H1 (cell line): ENCODE measurements at regions not wholly inside any gene's neighbourhood (a gene's known extent, or its start where the extent isn't known, plus 50 kb on each side); places are given as distances from the start of the nearest gene placed in this dataset.

Experiments used
- CTCF ChIA-PET: fragments of 300-600 bp; sonication (Branson Sonifier 250); formaldehyde crosslinking; loops from one replicate; lab custom pipeline; 2021; ENCODE audit not compliant: partially characterized antibody; lab: Charles Lee
- POLR2A ChIA-PET: fragments of 300-600 bp; sonication (Branson Sonifier 250); formaldehyde crosslinking; loops from one replicate; lab custom pipeline; 2021; ENCODE audit warnings: inconsistent platforms; ENCODE audit not compliant: partially characterized antibody; lab: Charles Lee
- DNase-seq, 2 experiments: peaks; one replicate each; pipeline versions ENCODE4 v3.0.0 to v3.0.0-alpha.2; 2010 to 2022; ENCODE audit warnings: low spot score in 2 of 2, low read depth in 1 of 2, mixed read lengths in 1 of 2
- FAIRE-seq: peaks from 2 replicates; lab custom pipeline; 2011; peaks lifted over from hg19 to GRCh38; lab: Jason Lieb, UNC
- H2AFZ ChIP-seq: 2 replicates; pipeline ENCODE4 v1.8.1; 2012; ENCODE audit warnings: low read length, inconsistent platforms
- H2AK5ac ChIP-seq: 2 replicates; pipeline ENCODE4 v1.6.1; 2013; ENCODE audit warnings: low read depth, low read length
- H2BK120ac ChIP-seq: replicated peaks from 2 replicates; pipeline ENCODE3; 2013; ENCODE audit warnings: low read depth, low read length, inconsistent platforms
- H2BK12ac ChIP-seq: 2 replicates; pipeline ENCODE4 v1.6.1; 2013; ENCODE audit warnings: low read depth, low read length
- H2BK15ac ChIP-seq: 2 replicates; pipeline ENCODE4 v1.6.1; 2013; ENCODE audit warnings: low read length
- H2BK20ac ChIP-seq: 2 replicates; pipeline ENCODE4 v1.6.1; 2013; ENCODE audit warnings: low read length
- H2BK5ac ChIP-seq: 2 replicates; pipeline ENCODE4 v1.6.1; 2013; ENCODE audit warnings: low read depth, low read length
- H3K14ac ChIP-seq: 2 replicates; pipeline ENCODE4 v1.6.1; 2013; ENCODE audit warnings: inconsistent platforms; ENCODE audit not compliant: insufficient read length
- H3K18ac ChIP-seq: 2 replicates; pipeline ENCODE4 v1.6.1; 2013; ENCODE audit warnings: low read length; ENCODE audit errors: extremely low read depth
- H3K23ac ChIP-seq: 2 replicates; pipeline ENCODE4 v1.6.1; 2013; ENCODE audit warnings: inconsistent platforms; ENCODE audit not compliant: insufficient read length
- H3K23me2 ChIP-seq: 2 replicates; pipeline ENCODE4 v1.6.1; 2013; ENCODE audit warnings: low read depth, low read length
- H3K27ac ChIP-seq: 2 replicates; pipeline ENCODE4 v1.6.1; 2011; ENCODE audit warnings: low read depth, low read length, inconsistent platforms
- H3K27me3 ChIP-seq, 4 experiments: replicated peaks in 1 of 4; 1 replicate in 1 of 4; 2 replicates in 3 of 4; pipeline versions ENCODE4 v1.6.1 to v1.8.1; 2011 to 2013; ENCODE audit warnings: low read length in 3 of 4, mild to moderate bottlenecking in 3 of 4, inconsistent platforms in 2 of 4, mixed read lengths in 2 of 4, moderate library complexity in 1 of 4; ENCODE audit not compliant: control insufficient read depth in 3 of 4, insufficient read depth in 3 of 4; ENCODE audit errors: extremely low read depth in 1 of 4
- H3K36me3 ChIP-seq, 4 experiments: 2 replicates each; pipeline versions ENCODE4 v1.6.1 to v1.8.1; 2011 to 2013; ENCODE audit warnings: mild to moderate bottlenecking in 4 of 4, low read length in 3 of 4, moderate library complexity in 2 of 4, control low read depth in 1 of 4, inconsistent platforms in 1 of 4; ENCODE audit not compliant: insufficient read depth in 4 of 4, control insufficient read depth in 2 of 4
- H3K4ac ChIP-seq: replicated peaks from 2 replicates; pipeline ENCODE3; 2013; ENCODE audit warnings: low read length, low read depth, mixed read lengths, inconsistent platforms; ENCODE audit not compliant: insufficient read length
- H3K4me1 ChIP-seq, 4 experiments: replicated peaks in 1 of 4; 1 replicate in 1 of 4; 2 replicates in 3 of 4; pipeline versions ENCODE4 v1.6.1 to v1.8.1; 2011 to 2013; ENCODE audit warnings: low read length in 3 of 4, inconsistent platforms in 2 of 4, mixed read lengths in 1 of 4; ENCODE audit not compliant: insufficient read depth in 4 of 4, control insufficient read depth in 3 of 4
- H3K4me2 ChIP-seq, 2 experiments: 2 replicates each; pipeline versions ENCODE4 v1.6.1 to v1.8.1; 2011 to 2013; ENCODE audit warnings: low read depth in 2 of 2, low read length in 2 of 2, control low read depth in 1 of 2, inconsistent platforms in 1 of 2, mild to moderate bottlenecking in 1 of 2; ENCODE audit not compliant: insufficient read depth in 1 of 2
- H3K4me3 ChIP-seq, 4 experiments: fragments of 200-600, 300-600 bp in 1 of 4; sonication (generic), shearing (Covaris generic), sonication (Bioruptor Twin) in 1 of 4; 2 replicates each; pipeline versions ENCODE4 v1.5.1 to v1.8.1; 2011 to 2016; ENCODE audit warnings: low read length in 4 of 4, low read depth in 3 of 4, control low read depth in 2 of 4, inconsistent platforms in 2 of 4, mild to moderate bottlenecking in 2 of 4, mixed read lengths in 1 of 4, moderate library complexity in 1 of 4; ENCODE audit not compliant: insufficient read depth in 2 of 4; ENCODE audit errors: extremely low read depth in 1 of 4
- H3K56ac ChIP-seq: replicated peaks from 2 replicates; pipeline ENCODE3; 2013; ENCODE audit warnings: low read depth, mild to moderate bottlenecking, mixed read lengths, low read length, inconsistent platforms; ENCODE audit not compliant: insufficient read length
- H3K79me1 ChIP-seq: 2 replicates; pipeline ENCODE4 v1.6.1; 2013; ENCODE audit warnings: low read depth, low read length, control low read depth
- H3K79me2 ChIP-seq, 2 experiments: 2 replicates each; pipeline versions ENCODE4 v1.6.1 to v1.8.1; 2012 to 2013; ENCODE audit warnings: low read length in 2 of 2, mild to moderate bottlenecking in 2 of 2, inconsistent platforms in 1 of 2; ENCODE audit not compliant: insufficient read depth in 2 of 2, control insufficient read depth in 1 of 2
- H3K9ac ChIP-seq, 4 experiments: replicated peaks in 1 of 4; 1 replicate in 1 of 4; 2 replicates in 3 of 4; pipeline versions ENCODE4 v1.6.1 to v1.8.1; 2011 to 2013; ENCODE audit warnings: low read depth in 3 of 4, low read length in 3 of 4, control low read depth in 2 of 4, mild to moderate bottlenecking in 2 of 4, moderate library complexity in 2 of 4, inconsistent platforms in 1 of 4; ENCODE audit errors: extremely low read depth in 1 of 4
- H3K9me3 ChIP-seq, 2 experiments: 2 replicates each; pipeline versions ENCODE4 v1.6.1 to v1.8.1; 2012 to 2013; ENCODE audit warnings: mild to moderate bottlenecking in 2 of 2, moderate library complexity in 2 of 2, control low read depth in 1 of 2, inconsistent platforms in 1 of 2, low read depth in 1 of 2, low read length in 1 of 2, mixed read lengths in 1 of 2; ENCODE audit not compliant: insufficient read depth in 2 of 2
- H4K20me1 ChIP-seq, 2 experiments: replicated peaks in 1 of 2; 2 replicates each; pipeline versions ENCODE3 to v1.8.1; 2011 to 2013; ENCODE audit warnings: inconsistent platforms in 2 of 2, low read length in 2 of 2, mild to moderate bottlenecking in 1 of 2; ENCODE audit not compliant: insufficient read depth in 2 of 2, control insufficient read depth in 1 of 2
- H4K5ac ChIP-seq: 2 replicates; pipeline ENCODE4 v1.6.1; 2013; ENCODE audit warnings: low read length, low read depth, mixed read lengths, inconsistent platforms; ENCODE audit not compliant: insufficient read length
- H4K8ac ChIP-seq: 2 replicates; pipeline ENCODE4 v1.8.0; 2013; ENCODE audit warnings: mild to moderate bottlenecking, moderate library complexity, low read length, inconsistent platforms; ENCODE audit not compliant: insufficient read depth; ENCODE audit errors: extremely low read depth
- H4K91ac ChIP-seq: replicated peaks from 2 replicates; pipeline ENCODE3; 2013; ENCODE audit warnings: low read length, mixed read lengths, inconsistent platforms; ENCODE audit not compliant: insufficient read length
- BACH1 ChIP-seq: IDR thresholded peaks from 2 replicates; pipeline ENCODE4 v1.6.1; 2012; ENCODE audit warnings: low read length, improper control_type of control experiment
- JUN ChIP-seq: IDR thresholded peaks from 2 replicates; pipeline ENCODE4 v1.6.1; 2011; ENCODE audit warnings: low read depth, mild to moderate bottlenecking, improper control_type of control experiment, low read length
- KDM4A ChIP-seq: IDR thresholded peaks from one replicate; pipeline ENCODE4 v1.7.1; 2012; ENCODE audit warnings: low read depth, mild to moderate bottlenecking, moderate library complexity, low read length, inconsistent platforms; ENCODE audit not compliant: severe bottlenecking
- MAFK ChIP-seq: IDR thresholded peaks from 2 replicates; pipeline ENCODE4 v1.6.1; 2012; ENCODE audit warnings: low read depth, mild to moderate bottlenecking, improper control_type of control experiment, low read length
- POLR2A ChIP-seq, 2 experiments: IDR thresholded peaks; 1 replicate in 1 of 2; 2 replicates in 1 of 2; pipeline ENCODE4 v1.6.1; 2011; ENCODE audit warnings: low read depth in 2 of 2, low read length in 2 of 2, mild to moderate bottlenecking in 2 of 2; ENCODE audit errors: control extremely low read depth in 1 of 2
- RNF2 ChIP-seq: fragments of 200-900, 300-1000 bp; sonication (generic); IDR thresholded peaks from 2 replicates; pipeline ENCODE4 v1.7.1; 2016; ENCODE audit warnings: borderline replicate concordance, low read depth, mild to moderate bottlenecking, antibody characterized with exemption, low read length; ENCODE audit not compliant: poor library complexity, severe bottlenecking; ENCODE audit errors: missing control alignments
- SIRT6 ChIP-seq: IDR thresholded peaks from one replicate; pipeline ENCODE4 v1.7.1; 2012; ENCODE audit warnings: low read length, inconsistent platforms
- SUZ12 ChIP-seq: fragments of 200-600 bp; sonication (generic); IDR thresholded peaks from 2 replicates; pipeline ENCODE4 v1.6.1; 2012; ENCODE audit warnings: mild to moderate bottlenecking, inconsistent platforms, low read length, moderate library complexity, mixed read lengths
- TAF1 ChIP-seq: IDR thresholded peaks from 2 replicates; pipeline ENCODE4 v1.6.1; 2011; ENCODE audit warnings: mild to moderate bottlenecking, low read depth, low read length
- YY1 ChIP-seq: IDR thresholded peaks from 2 replicates; pipeline ENCODE4 v1.6.1; 2011; ENCODE audit warnings: low read depth, mild to moderate bottlenecking, low read length
- WGBS, 2 experiments: shearing (Covaris generic) in 1 of 2; methylation state at CpG; one replicate each; pipeline versions ENCODE4 v1.1.6 to v1.1.7; 2013 to 2015; ENCODE audit warnings: low lambda C conversion rate in 2 of 2, mixed read lengths in 2 of 2, inconsistent platforms in 1 of 2, low coverage in 1 of 2, missing lambda C conversion rate in 1 of 2; ENCODE audit not compliant: insufficient replicate concordance in 2 of 2, insufficient coverage in 1 of 2, insufficient read length in 1 of 2; ENCODE audit errors: extremely low coverage in 1 of 2, missing lambda C conversion rate in 1 of 2; 5-methylcytosine and 5-hydroxymethylcytosine counted together
- TF ChIP-seq, protein P1 (sequence below), 3 experiments: IDR thresholded peaks; 1 replicate in 2 of 3; 2 replicates in 1 of 3; pipeline versions ENCODE4 v1.5.1 to v1.6.1; 2011; ENCODE audit warnings: low read length in 3 of 3, mild to moderate bottlenecking in 3 of 3, inconsistent platforms in 2 of 3, low read depth in 1 of 3, moderate library complexity in 1 of 3; ENCODE audit not compliant: insufficient read depth in 1 of 3; ENCODE audit errors: control extremely low read depth in 1 of 3

DNA sequence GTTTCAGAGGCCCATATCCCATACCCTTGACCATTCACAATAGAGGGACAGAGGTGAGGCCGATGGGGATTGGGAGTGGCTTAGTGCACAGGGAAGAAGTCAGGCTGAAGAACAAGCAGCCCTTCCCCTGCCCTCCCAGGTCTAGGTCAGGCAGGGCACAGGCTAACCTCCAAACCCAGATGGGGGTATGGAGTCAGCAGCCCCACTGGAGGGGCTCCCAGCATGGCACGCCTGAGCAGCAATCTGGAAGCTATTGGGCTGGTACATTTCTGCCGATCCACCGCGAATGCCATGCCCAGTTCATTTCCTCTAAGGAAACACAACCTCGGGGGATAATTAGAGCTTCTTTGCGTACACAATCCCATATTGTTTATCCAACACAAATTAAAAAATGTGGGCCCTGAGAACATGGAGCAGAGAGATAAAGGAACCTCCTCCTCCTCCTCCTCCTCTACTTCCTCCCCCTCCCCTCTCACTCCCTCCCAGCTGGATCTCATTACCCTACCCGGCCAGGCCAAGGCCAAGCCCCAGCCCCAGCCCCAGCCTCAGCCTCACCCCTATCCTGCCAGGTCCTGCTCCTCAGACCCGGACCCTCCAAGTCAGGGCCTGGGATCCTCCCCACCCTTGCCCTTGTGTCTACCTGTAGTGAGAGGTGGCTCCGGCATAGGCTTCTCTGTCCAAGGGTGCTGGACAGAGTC lies 83.0 kb downstream of the PJA1 start:
- H3K4me3 ChIP-seq: no peak overlapping the region
- no peak overlapping the region for H2BK20ac ChIP-seq
- no peak overlapping the region for H3K4me2 ChIP-seq
- H2BK12ac ChIP-seq: no peak overlapping the region
- no peaks in the 10 kb centered on the region for H3K36me3 ChIP-seq
- H3K23me2 ChIP-seq: no peaks in the 10 kb centered on the region
- no peaks in the 10 kb centered on the region for H3K79me2 ChIP-seq
- no peak overlapping the region for H3K23ac ChIP-seq
- no peaks in the 10 kb centered on the region for H3K9me3 ChIP-seq
- H3K27me3 ChIP-seq: no peaks in the 10 kb centered on the region; a peak in 1 of 7 replicates
- no peak overlapping the region for H3K9ac ChIP-seq
- no peak for FAIRE-seq
- H3K14ac ChIP-seq: no peak overlapping the region
- 96% methylated on average over 5 of the region's 10 CpGs; no CpG with 5 or more reads in 1 of the 2 experiments for WGBS, 2 experiments
- no peak overlapping the region for H2BK5ac ChIP-seq
- POLR2A ChIA-PET: no interaction called here
- CTCF ChIA-PET: no interaction called here
- no peaks in the 10 kb centered on the region for H4K20me1 ChIP-seq
- H3K27ac ChIP-seq: no peak overlapping the region
- peaks cover 0 to 15% (median 2%) of the 10 kb centered on the region in 4 experiments; a peak in 5 of 7 replicates for H3K4me1 ChIP-seq
- H3K56ac ChIP-seq: no peak overlapping the region
- H2AK5ac ChIP-seq: no peak overlapping the region
- no peak overlapping the region for H3K18ac ChIP-seq
- H4K91ac ChIP-seq: no peak overlapping the region
- DNase-seq: no peak
- H3K79me1 ChIP-seq: no peaks in the 10 kb centered on the region
- H4K8ac ChIP-seq: no peak overlapping the region
- no peak overlapping the region for H4K5ac ChIP-seq
- no peak overlapping the region for H2BK15ac ChIP-seq
- no peak overlapping the region for H3K4ac ChIP-seq
- no peak overlapping the region for H2BK120ac ChIP-seq
- H2AFZ ChIP-seq: no peak overlapping the region
- no peak for TF ChIP-seq KDM4A
- TF ChIP-seq POLR2A (IDR thresholded peaks at IDR 0.05; ENCODE audit: control extremely low read depth in 1 of 2, low read depth in 2 of 2, low read length in 2 of 2): no peak
- TF ChIP-seq TAF1: no peak
- TF ChIP-seq MAFK: no peak
- TF ChIP-seq, protein P1, sequence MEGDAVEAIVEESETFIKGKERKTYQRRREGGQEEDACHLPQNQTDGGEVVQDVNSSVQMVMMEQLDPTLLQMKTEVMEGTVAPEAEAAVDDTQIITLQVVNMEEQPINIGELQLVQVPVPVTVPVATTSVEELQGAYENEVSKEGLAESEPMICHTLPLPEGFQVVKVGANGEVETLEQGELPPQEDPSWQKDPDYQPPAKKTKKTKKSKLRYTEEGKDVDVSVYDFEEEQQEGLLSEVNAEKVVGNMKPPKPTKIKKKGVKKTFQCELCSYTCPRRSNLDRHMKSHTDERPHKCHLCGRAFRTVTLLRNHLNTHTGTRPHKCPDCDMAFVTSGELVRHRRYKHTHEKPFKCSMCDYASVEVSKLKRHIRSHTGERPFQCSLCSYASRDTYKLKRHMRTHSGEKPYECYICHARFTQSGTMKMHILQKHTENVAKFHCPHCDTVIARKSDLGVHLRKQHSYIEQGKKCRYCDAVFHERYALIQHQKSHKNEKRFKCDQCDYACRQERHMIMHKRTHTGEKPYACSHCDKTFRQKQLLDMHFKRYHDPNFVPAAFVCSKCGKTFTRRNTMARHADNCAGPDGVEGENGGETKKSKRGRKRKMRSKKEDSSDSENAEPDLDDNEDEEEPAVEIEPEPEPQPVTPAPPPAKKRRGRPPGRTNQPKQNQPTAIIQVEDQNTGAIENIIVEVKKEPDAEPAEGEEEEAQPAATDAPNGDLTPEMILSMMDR (IDR thresholded peaks at IDR 0.05; ENCODE audit: control extremely low read depth in 1 of 3, insufficient read depth in 1 of 3, low read depth in 1 of 3, low read length in 3 of 3): no peak
- no peak for TF ChIP-seq SUZ12
- TF ChIP-seq RNF2: no peak
- no peak for TF ChIP-seq YY1
- no peak for TF ChIP-seq BACH1
- TF ChIP-seq SIRT6: no peak
- no peak for TF ChIP-seq JUN
